Ascending aorta (tissue), 2 donors: ENCODE measurements at regions not wholly inside any gene's neighbourhood (a gene's known extent, or its start where the extent isn't known, plus 50 kb on each side); places are given as distances from the start of the nearest gene placed in this dataset.

Experiments
- DNase-seq, 2 donors: peaks; one replicate each; pipeline ENCODE4 v3.0.0-alpha.2; 2019; ENCODE audit warnings: low spot score in 2 of 2
- H3K27ac ChIP-seq, 2 donors: fragments of 200-600 bp; sonication (generic); one replicate each; pipeline ENCODE4 v1.5.1; 2016 to 2017; ENCODE audit warnings: mild to moderate bottlenecking in 1 of 2
- H3K27me3 ChIP-seq: fragments of 200-600 bp; sonication (generic); one replicate; pipeline ENCODE4 v1.5.1; 2017
- H3K36me3 ChIP-seq, 2 donors: fragments of 200-600 bp; sonication (generic); one replicate each; pipeline ENCODE4 v1.5.1; 2016
- H3K4me1 ChIP-seq, 2 donors: fragments of 200-600 bp; sonication (generic); one replicate each; pipeline ENCODE4 v1.5.1; 2016 to 2017; ENCODE audit warnings: mild to moderate bottlenecking in 1 of 2
- H3K4me3 ChIP-seq, 2 donors: fragments of 200-600 bp; sonication (generic); one replicate each; pipeline ENCODE4 v1.5.1; 2016 to 2017; ENCODE audit warnings: mild to moderate bottlenecking in 1 of 2
- H3K9me3 ChIP-seq, 2 donors: fragments of 200-600 bp; sonication (generic); one replicate each; pipeline ENCODE4 v1.5.1; 2016
- CTCF ChIP-seq, 3 experiments: fragments of 200-600 bp in 2 of 3; fragments of 450-650 bp in 1 of 3; sonication (generic) in 2 of 3; IDR thresholded peaks; one replicate each; pipeline ENCODE4 v1.5.1; 2016 to 2019; ENCODE audit warnings: antibody characterized with exemption in 3 of 3, mild to moderate bottlenecking in 1 of 3, moderate library complexity in 1 of 3
- intact Hi-C: fragments of 100-400 bp; cut with DNase I; formaldehyde crosslinking; loops from one replicate; pipeline ENCODE4 v1.15.1; 2023

GRCh38 chr11:29481738-29482137 is 535.1 kb downstream of the KCNA4 start:
- Histone ChIP-seq H3K4me3 (no peak overlapping the region), H3K4me1 (no peaks in the 10 kb centered on the region), H3K9me3 (no peaks in the 10 kb centered on the region), H3K36me3 (no peaks in the 10 kb centered on the region), H3K27me3 (no peaks in the 10 kb centered on the region), H3K27ac (no peak overlapping the region)
- no peak for DNase-seq
- intact Hi-C loops, result no loop called here
- TF ChIP-seq CTCF (IDR thresholded peaks at IDR 0.05), result no peak

GRCh38 chr11:29480981-29481380 is 535.8 kb downstream of the KCNA4 start:
- no peak overlapping the region for H3K27ac ChIP-seq
- H3K4me1 ChIP-seq, result no peaks in the 10 kb centered on the region
- no peak for TF ChIP-seq CTCF (IDR thresholded peaks at IDR 0.05)
- intact Hi-C loops, result no loop called here
- H3K4me3 ChIP-seq, result no peak overlapping the region
- H3K9me3 ChIP-seq, result no peaks in the 10 kb centered on the region
- DNase-seq, result no peak
- no peaks in the 10 kb centered on the region for H3K27me3 ChIP-seq
- no peaks in the 10 kb centered on the region for H3K36me3 ChIP-seq

- intact Hi-C loops, result no loop called here
- Histone ChIP-seq H3K4me3 (no peak overlapping the region), H3K27ac (no peak overlapping the region), H3K9me3 (no peaks in the 10 kb centered on the region), H3K4me1 (no peaks in the 10 kb centered on the region), H3K27me3 (no peaks in the 10 kb centered on the region), H3K36me3 (no peaks in the 10 kb centered on the region)
- no peak for DNase-seq
- no peak for TF ChIP-seq CTCF (IDR thresholded peaks at IDR 0.05)
Observed at GRCh38 chr11:29458252-29458651, 558.6 kb downstream of the KCNA4 start.

GRCh38 chr11:29452146-29452545 is 564.7 kb downstream of the KCNA4 start:
- no peak for TF ChIP-seq CTCF (IDR thresholded peaks at IDR 0.05)
- H3K4me1 ChIP-seq, result no peaks in the 10 kb centered on the region
- no peak overlapping the region for H3K27ac ChIP-seq
- no peak overlapping the region for H3K4me3 ChIP-seq
- H3K36me3 ChIP-seq, result no peaks in the 10 kb centered on the region
- no peaks in the 10 kb centered on the region for H3K9me3 ChIP-seq
- intact Hi-C loops, result no loop called here
- DNase-seq, result no peak
- H3K27me3 ChIP-seq, result no peaks in the 10 kb centered on the region

GRCh38 chr11:29449281-29450074 is 567.4 kb downstream of the KCNA4 start:
- TF ChIP-seq CTCF (IDR thresholded peaks at IDR 0.05), result no peak
- H3K27ac ChIP-seq, result no peak overlapping the region

More at GRCh38 chr11:29449281-29450074, 567.4 kb downstream of the KCNA4 start:
- H3K4me3 ChIP-seq, result no peak overlapping the region
- H3K27me3 ChIP-seq, result no peaks in the 10 kb centered on the region
- no peaks in the 10 kb centered on the region for H3K9me3 ChIP-seq
- intact Hi-C loops, result no loop called here
- no peaks in the 10 kb centered on the region for H3K36me3 ChIP-seq
- H3K4me1 ChIP-seq, result no peaks in the 10 kb centered on the region
- no peak for DNase-seq
